ENCODE measurements at regions not wholly inside any gene's neighbourhood (a gene's known extent, or its start where the extent isn't known, plus 50 kb on each side); places are given as distances from the start of the nearest gene placed in this dataset.
"Not testable (repeated sequence)": the region's sequence is repeated elsewhere in the genome, so short reads cannot be mapped to it uniquely, and the experiment has no call there.

DNA sequence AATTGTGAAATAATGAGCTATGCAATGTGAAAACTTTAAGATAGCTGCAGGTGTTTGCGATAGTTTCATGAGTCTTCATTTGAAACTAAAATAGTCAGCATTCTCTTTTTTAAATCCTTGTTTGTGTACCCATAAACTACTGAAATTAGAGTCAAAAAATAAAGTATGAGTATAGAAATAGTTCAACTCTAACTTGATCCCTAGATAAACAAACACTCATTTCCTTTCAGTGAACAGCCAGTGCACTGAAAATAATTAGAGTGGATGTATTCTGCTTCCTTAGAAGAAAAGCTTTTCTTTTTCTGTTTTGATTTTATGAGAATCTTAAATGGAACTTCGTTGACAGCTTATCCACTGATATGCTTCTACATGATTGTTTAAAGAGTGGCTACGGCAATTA, 1033.4 kb downstream of the SOCS6 start:
- no peak for TF ChIP-seq CTCF (IDR thresholded peaks at IDR 0.05; ENCODE audit: low read depth, low read length, missing control alignments)
- no peak overlapping the region for H3K4me3 ChIP-seq (ENCODE audit: low read depth, low read length)

DNA sequence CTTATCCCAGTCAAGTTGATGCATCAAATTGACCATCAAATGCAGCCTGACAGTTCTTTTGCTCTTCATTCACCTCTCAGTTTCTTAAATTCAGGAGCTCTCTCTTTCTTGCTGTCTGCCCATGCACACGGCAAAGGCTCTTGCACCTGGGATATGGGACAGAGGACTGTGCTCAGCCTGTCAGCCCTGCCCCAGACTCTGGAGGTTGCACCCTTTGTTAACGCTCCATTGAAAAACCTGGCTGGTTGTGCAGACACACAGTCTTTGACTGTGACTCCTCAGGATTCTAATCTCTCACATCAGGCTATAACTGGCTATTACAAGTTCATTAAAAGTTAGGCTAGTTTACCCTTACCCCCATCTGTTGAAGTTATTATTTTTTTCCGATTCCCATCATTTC, 1032.5 kb downstream of the SOCS6 start:
- no peak for TF ChIP-seq CTCF (IDR thresholded peaks at IDR 0.05; ENCODE audit: low read depth, low read length, missing control alignments)
- no peak for DNase-seq (ENCODE audit: low read depth)
- no peak overlapping the region for H3K4me3 ChIP-seq (ENCODE audit: low read depth, low read length)

More for the DNA sequence above, 1033.4 kb downstream of the SOCS6 start:
- no peak for DNase-seq (ENCODE audit: low read depth)

DNA sequence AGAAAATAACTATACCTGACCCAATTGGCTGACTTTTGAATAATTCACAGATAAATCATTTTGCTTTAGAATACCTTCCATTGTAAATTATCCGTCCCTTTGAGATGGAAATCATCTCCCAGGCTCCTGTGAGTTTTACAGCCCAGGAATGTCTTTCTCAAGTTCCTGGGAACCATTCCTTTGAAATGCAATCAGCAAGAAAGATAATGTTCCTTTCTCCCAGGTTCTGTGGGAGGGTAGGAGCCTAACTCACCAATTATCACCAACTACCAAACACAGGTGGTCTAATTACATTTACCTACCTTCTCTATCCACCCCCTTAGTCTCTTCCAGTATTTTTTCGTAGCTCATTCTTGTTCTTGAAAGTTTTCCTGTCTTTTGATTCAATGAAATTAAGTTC, 1016.0 kb downstream of the SOCS6 start:
- H3K4me3 ChIP-seq (ENCODE audit: low read depth, low read length), result no peak overlapping the region
- no peak for TF ChIP-seq CTCF (IDR thresholded peaks at IDR 0.05; ENCODE audit: low read depth, low read length, missing control alignments)
- no peak for DNase-seq (ENCODE audit: low read depth)

DNA sequence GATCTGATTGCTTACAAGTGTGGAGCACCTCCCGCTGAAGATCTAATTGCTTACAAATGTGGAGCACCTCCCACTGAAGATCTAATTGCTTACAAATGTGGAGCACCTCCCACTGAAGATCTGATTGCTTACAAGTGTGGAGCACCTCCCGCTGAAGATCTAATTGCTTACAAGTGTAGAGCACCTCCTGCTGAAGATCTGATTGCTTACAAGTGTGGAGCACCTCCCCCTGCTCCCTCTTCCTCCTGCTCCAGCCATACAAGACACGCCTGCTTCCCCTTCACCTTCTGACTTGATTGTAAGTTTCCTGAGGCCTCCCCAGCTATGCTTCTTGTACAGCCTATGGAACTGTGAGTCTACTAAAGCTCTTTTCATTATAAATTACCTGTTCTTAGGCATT, 1014.9 kb downstream of the SOCS6 start:
- not testable (repeated sequence) for H3K4me3 ChIP-seq (ENCODE audit: low read depth, low read length); DNase-seq (ENCODE audit: low read depth)

DNA sequence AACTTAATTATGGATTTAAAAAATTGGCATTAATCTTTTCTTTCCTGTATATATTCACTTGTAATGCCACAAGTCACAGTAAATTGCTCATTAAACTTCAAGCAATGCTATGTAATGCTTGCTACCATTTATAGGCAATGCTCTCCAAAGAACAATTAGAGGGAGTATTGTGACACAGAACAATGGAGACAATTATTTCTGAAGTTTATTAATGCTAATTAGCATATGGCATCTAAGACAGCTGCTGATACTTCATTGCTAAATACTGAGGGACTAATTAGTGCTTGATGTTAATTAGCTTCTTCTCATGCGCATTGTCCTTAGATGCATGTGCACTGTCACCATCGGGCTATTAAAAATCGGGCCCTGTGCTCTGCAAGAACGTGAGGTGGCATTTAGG, 1012.8 kb downstream of the SOCS6 start:
- DNase-seq (ENCODE audit: low read depth), result no peak
- no peak overlapping the region for H3K4me3 ChIP-seq (ENCODE audit: low read depth, low read length)
- TF ChIP-seq CTCF (IDR thresholded peaks at IDR 0.05; ENCODE audit: low read depth, low read length, missing control alignments), result no peak

DNA sequence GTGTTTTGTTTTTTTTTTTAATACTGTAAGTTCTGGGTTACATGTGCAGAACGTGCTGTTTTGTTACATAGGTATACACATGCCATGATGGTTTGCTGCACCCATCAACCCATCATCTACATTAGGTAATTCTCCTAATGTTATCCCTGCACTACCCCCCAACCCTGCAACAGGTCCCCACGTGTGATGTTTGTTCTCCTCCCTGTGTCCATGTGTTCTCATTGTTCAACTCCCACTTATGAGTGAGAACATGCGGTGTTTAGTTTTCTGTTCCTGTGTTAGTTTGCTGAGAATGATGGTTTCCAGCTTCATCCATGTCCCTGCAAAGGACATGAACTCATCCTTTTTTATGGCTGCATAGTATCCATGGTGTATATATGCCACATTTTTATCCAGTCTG, 1005.4 kb downstream of the SOCS6 start:
- DNase-seq (ENCODE audit: low read depth); H3K4me3 ChIP-seq (ENCODE audit: low read depth, low read length): not testable (repeated sequence)

DNA sequence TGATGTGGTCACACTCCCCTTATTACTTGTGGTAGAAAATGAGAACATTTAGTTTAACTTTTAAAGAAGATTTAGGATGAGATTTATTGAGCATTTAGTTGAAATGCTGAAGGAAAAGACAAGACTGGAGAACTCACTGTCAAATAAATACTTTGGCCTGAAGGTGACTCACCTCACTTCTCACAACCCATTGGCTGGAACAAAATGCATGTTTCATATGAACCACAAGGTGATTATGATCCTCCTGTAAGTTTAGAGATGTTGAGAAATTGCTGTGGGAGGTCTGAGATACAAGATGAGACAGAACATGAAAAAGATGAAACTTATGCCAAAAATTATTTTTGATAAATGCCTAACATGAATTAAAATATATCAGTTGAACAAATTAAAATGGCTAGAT, 1004.5 kb downstream of the SOCS6 start:
- TF ChIP-seq CTCF (IDR thresholded peaks at IDR 0.05; ENCODE audit: low read depth, low read length, missing control alignments), result no peak
- H3K4me3 ChIP-seq (ENCODE audit: low read depth, low read length), result no peak overlapping the region
- DNase-seq (ENCODE audit: low read depth), result no peak

- TF ChIP-seq CTCF (IDR thresholded peaks at IDR 0.05; ENCODE audit: low read depth, low read length, missing control alignments), result no peak
These were observed 998.4 kb downstream of the SOCS6 start for GRCh38 chr18:71287268-71287667.

More at GRCh38 chr18:71287268-71287667, 998.4 kb downstream of the SOCS6 start:
- DNase-seq (ENCODE audit: low read depth), result no peak
- H3K4me3 ChIP-seq (ENCODE audit: low read depth, low read length), result no peak overlapping the region
